ENCODE measurements at regions not wholly inside any gene's neighbourhood (a gene's known extent, or its start where the extent isn't known, plus 50 kb on each side); places are given as distances from the start of the nearest gene placed in this dataset.
A peak's percentile ranks its signal among the peaks of the same experiment; 100 is the strongest.

DNA sequence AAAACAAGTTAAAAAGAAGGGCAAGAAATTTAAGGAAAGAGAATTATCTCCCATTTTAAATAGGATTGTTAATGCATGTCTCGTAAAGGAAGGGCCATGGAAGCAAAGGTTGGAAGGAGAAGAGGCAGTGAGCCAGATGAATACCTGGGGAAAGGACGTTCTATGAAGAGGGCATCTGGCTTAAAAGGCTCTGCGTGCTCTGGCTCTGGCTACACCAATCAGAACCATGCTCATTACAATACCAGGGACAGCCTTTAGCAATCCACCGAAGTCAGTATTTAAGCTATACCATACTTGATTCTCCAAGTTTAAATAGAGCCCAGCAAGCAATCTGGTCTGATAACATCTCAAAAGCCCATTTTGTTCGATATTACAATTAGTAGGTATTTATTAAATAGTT lies 58.5 kb upstream of the C1orf87 start:
- DNase-seq (ENCODE audit: low read depth) = no peak

DNA sequence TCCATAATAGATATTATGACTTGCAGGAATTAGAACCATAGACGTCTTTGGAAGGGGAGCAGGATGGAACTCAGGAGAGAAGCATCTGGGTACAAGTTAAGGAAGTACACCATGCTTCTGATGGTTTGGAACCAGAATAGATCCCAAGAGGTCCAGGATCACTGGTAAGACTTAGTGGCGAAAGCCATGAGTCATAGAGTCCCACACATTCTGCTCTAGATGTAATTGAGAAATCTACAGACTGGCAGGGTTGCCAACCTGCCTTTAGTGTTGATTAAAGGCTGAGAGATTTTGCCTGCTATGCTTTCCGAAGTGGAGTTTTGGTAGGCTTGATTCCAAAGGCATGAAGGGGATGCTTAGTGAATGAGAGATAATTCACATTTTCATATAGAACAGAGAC lies 57.1 kb upstream of the C1orf87 start:
- DNase-seq (ENCODE audit: low read depth) = peak; percentile 62

DNA sequence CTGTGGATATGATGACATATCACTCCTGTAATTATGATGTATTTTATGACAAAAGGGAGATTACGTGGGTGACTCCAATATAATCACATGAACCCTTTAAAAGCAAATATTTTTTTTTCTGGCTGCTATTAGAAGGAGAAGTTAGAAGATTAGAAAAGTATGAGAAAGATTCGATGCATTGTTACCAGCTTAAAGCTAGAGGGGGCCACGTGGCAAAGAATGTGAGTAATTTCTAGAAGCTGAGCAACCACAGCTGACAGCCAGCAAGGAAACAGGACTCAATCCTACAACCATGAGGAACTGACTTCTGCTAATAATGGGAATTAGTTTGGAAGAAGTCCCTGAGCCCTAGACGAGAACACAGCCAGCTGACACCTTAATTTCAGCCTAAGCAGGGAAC lies 56.3 kb upstream of the C1orf87 start:
- DNase-seq (ENCODE audit: low read depth) = peak; percentile 36

DNA sequence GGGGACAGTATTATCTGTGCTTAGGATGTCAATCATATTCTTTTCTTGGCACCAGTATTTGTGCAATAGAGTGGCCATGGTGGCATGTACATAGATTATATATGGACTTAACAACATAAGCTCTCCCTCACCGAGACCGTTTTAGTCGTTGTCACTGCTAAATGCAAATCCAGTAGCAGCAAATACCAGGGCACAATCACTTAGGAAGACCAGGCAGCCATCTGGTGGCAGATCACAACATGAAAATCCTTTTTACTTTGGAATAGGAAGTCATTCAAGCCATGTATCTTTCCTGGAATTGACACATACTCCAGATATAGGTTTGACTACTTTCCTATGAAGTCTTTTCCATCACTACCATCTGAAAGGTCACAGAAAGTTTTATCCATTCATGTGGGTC lies 53.2 kb upstream of the C1orf87 start:
- DNase-seq (ENCODE audit: low read depth) = peak; percentile 8

All from RPMI7951 (cell line).